IMR-90 (cell line): ENCODE measurements at regions not wholly inside any gene's neighbourhood (a gene's known extent, or its start where the extent isn't known, plus 50 kb on each side); places are given as distances from the start of the nearest gene placed in this dataset.

Experiments
- MAFK ChIP-seq: IDR thresholded peaks from 2 replicates; pipeline ENCODE4 v1.6.1; 2012; ENCODE audit warnings: low read depth, low read length, improper control_type of control experiment
- MAZ ChIP-seq: IDR thresholded peaks from 2 replicates; pipeline ENCODE4 v1.6.1; 2012; ENCODE audit warnings: low read depth, mild to moderate bottlenecking, low read length, improper control_type of control experiment, moderate library complexity, borderline replicate concordance
- POLR2A ChIP-seq: IDR thresholded peaks from 2 replicates; pipeline ENCODE4 v1.6.1; 2012; ENCODE audit warnings: mild to moderate bottlenecking, low read depth, low read length
- RFX5 ChIP-seq: IDR thresholded peaks from 2 replicates; pipeline ENCODE4 v1.8.0; 2012; ENCODE audit warnings: low read depth, mild to moderate bottlenecking, low read length, moderate library complexity
- SMC3 ChIP-seq: fragments of 150-350 bp; IDR thresholded peaks from 2 replicates; pipeline ENCODE4 v1.6.1; 2016; ENCODE audit warnings: low read depth, mild to moderate bottlenecking, antibody characterized with exemption, low read length, moderate library complexity
- TF ChIP-seq, protein P1 (sequence below): conservative IDR thresholded peaks from 2 replicates; pipeline ENCODE4 v1.5.1; 2012; ENCODE audit warnings: mild to moderate bottlenecking, low read depth, low read length, improper control_type of control experiment
- TF ChIP-seq, protein P2 (sequence below): fragments of 150-350 bp; IDR thresholded peaks from 2 replicates; pipeline ENCODE4 v1.6.1; 2017; ENCODE audit warnings: mild to moderate bottlenecking, antibody characterized with exemption, low read length, low read depth

DNA sequence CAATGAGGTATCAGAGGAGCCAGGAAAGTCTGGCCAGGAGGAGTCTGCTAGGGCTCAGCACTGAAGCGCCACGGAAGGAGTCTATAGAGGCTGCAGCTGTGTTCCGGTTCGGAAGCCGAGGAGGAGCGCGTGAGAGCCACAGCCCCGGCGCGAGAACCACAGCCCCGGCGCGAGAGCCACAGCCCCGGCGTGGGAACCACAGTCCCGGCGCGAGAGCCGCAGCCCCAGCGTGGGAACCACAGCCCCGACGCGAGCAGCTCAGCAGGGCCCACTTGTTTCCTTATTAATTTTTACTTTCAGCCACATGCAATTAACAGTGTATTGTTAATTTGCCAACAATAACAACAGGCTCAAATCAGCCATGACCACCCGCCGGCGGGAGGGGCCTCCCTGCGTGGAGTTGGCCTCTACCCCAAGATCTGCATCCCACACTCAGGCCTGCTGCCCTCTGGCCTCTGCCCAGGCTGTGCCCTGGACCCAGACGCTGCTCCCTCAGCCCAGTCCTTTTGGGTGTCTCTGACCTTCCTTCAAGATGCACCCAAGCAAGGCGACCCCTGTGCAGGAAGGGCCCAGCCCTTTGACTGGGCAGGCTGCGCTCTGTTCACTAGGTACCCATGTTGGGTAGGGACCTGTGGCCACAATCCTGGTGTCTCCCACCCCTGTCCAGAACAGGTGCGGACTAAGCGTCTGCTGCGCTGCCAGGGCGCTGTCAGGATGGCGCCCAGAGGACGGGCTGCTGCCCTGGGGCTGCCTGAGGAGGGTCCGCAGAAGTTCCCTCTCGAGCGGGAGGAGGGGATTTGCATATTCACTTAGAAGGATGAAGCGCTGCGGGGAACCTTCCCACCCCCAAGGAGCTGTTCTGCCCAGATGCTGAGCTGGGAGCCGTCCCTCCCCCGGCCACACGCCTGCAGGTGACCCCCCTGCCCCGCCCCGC is 113.8 kb downstream of the ADRA2C start:
- TF ChIP-seq POLR2A (no peak), MAFK (no peak), SMC3 (no peak), RFX5 (no peak), MAZ (no peak)
- TF ChIP-seq, protein P1, sequence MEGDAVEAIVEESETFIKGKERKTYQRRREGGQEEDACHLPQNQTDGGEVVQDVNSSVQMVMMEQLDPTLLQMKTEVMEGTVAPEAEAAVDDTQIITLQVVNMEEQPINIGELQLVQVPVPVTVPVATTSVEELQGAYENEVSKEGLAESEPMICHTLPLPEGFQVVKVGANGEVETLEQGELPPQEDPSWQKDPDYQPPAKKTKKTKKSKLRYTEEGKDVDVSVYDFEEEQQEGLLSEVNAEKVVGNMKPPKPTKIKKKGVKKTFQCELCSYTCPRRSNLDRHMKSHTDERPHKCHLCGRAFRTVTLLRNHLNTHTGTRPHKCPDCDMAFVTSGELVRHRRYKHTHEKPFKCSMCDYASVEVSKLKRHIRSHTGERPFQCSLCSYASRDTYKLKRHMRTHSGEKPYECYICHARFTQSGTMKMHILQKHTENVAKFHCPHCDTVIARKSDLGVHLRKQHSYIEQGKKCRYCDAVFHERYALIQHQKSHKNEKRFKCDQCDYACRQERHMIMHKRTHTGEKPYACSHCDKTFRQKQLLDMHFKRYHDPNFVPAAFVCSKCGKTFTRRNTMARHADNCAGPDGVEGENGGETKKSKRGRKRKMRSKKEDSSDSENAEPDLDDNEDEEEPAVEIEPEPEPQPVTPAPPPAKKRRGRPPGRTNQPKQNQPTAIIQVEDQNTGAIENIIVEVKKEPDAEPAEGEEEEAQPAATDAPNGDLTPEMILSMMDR: no peak
- TF ChIP-seq, protein P2, sequence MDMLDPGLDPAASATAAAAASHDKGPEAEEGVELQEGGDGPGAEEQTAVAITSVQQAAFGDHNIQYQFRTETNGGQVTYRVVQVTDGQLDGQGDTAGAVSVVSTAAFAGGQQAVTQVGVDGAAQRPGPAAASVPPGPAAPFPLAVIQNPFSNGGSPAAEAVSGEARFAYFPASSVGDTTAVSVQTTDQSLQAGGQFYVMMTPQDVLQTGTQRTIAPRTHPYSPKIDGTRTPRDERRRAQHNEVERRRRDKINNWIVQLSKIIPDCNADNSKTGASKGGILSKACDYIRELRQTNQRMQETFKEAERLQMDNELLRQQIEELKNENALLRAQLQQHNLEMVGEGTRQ: no peak
